ENCODE measurements at regions not wholly inside any gene's neighbourhood (a gene's known extent, or its start where the extent isn't known, plus 50 kb on each side); places are given as distances from the start of the nearest gene placed in this dataset.

DNA sequence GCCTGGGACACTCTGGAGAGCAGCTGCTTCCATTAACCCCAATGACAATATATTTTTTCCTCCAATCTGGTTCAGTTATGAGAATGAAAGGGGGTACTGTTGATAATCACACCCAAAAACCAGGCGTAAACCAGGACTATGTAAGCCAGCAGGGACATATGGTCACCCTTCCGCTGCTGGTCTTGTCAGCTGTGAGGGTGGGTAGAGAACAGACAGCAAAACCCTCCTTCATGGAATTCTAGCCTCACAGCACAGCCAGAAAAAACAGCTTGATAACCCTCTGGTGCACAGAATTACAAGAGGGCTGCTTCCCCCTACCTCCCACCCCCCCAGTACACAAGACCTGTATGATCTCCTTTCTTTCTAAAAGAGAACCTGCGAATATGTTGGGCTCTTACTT lies 368.8 kb upstream of the ZMIZ1 start:
- no peak for DNase-seq

DNA sequence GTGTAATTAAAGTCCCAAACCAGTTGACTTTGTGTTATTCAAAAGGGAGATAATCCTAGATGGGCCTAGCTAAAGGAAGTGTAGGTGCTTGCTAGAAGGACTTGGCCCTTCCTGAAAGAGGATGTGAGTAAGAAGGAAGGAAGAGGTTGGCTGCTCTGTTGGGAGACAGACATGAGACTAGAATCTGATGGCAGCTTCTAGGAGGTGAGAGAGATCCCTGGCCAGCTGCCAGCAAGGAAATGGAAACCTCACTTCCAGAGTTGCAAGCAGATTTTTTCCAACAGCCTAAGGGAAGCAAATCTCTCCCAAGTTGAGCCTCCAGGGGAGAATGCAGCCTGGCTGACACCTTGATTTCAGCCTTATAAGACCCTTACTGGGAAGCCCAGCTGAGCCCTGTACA lies 368.4 kb upstream of the ZMIZ1 start:
- DNase-seq, result no peak

GRCh38 chr10:78700816-78701520 lies 367.8 kb upstream of the ZMIZ1 start:
- DNase-seq, result no peak

GRCh38 chr10:78702186-78702585 lies 366.6 kb upstream of the ZMIZ1 start:
- no peak for DNase-seq

- no peak for DNase-seq
Observed at GRCh38 chr10:78702876-78703275, 365.9 kb upstream of the ZMIZ1 start.

GRCh38 chr10:78703593-78703992 lies 365.2 kb upstream of the ZMIZ1 start:
- DNase-seq, result no peak

DNA sequence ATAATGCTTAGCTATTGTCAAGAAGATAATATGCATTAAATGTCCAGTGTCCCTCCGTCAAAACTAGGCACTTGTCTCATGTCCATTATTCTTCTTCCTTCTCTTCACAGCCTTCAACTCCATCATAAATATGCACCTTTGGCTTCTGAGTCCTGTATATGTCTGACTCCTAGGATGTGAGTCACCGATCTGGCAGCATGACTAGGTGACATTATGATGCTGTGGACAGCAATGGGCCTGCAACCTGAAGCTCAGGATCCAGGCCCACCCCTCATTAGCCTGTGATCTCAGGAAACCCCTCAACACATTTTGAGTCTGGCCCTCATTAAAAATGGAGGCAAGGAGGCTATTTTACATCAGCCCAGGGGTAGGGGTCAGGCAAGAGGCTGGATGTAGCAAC lies 362.5 kb upstream of the ZMIZ1 start:
- DNase-seq, result no peak

DNA sequence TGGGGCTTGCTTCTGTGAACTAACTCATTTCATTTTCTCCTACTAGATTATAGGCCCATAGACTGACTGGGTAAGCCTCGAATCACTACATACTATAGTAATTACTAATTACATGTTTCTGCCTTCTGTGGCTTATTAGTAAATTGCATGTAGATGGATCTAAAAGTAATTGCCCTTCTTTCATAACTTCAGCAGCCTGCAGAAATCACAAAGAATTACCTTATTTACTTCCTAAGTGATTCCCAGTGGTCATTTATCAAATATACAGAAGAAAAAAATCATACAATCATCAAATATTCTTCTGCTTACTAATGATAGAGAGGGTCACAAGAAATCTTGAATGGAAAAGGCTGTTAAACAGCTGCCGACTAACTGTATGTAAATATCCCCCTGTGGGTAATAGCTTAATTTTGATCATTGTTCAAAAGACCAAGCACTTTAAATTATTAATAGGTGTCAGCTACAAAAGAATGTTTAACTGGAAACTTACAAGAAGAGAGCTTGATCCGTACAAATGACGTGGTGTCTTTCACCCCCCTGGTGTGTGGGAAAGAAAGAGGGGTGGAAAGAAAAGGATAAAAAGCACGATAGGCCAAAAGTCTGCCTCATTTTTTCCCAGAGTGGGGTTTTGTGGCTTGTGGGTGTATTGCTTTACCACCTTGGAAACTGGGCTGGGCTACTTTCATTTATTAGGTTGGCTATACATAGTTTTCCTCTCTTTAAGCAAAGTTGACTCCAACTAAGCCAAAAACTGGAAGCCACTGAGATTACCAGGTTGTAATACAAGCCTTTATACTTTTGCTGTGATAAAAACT lies 361.8 kb upstream of the ZMIZ1 start:
- no peak for DNase-seq

DNA sequence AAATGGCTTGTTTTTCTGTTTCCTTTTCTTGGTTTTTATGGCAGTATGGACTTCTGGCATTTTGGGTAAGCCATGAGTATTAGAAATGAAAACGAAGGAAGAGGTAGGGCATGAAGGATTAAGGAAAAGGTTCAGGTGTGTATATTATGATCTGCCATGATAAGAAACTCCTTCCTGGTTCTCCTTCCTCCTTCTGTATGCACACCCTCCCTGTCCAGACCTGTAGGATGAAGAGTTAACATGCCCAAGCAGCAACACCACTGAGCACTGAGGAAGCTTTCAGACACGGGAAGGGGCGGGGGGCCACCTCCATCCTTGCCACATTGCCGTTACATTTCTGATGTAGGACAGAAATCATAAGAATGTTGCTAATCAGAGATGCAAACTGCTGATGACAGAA lies 361.0 kb upstream of the ZMIZ1 start:
- no peak for DNase-seq

GRCh38 chr10:78712147-78712546 lies 356.6 kb upstream of the ZMIZ1 start:
- no peak for DNase-seq

GRCh38 chr10:78713659-78714058 lies 355.1 kb upstream of the ZMIZ1 start:
- DNase-seq, result no peak

GRCh38 chr10:78714225-78714624 lies 354.5 kb upstream of the ZMIZ1 start:
- no peak for DNase-seq

DNA sequence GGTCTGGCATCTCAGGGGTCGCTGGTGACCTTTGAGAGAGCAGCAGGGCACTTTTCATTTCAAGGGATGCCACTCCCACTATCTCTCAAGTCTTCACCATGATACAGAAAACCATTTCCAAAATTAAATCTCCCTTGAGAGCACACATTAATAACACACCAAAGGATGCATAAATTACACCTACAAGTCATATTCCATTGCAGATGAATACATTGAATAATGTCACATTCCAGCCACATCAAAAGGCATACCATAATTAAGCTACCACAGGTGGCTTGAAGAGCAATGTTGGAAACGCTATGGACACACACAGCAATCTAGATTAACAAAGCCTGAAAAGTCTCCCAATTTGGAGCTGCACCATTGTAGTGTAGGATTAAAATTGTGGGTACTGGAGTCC lies 353.3 kb upstream of the ZMIZ1 start:
- DNase-seq, result no peak

GRCh38 chr10:78716043-78716660 lies 352.6 kb upstream of the ZMIZ1 start:
- DNase-seq, result no peak

GRCh38 chr10:78717200-78717599 lies 351.6 kb upstream of the ZMIZ1 start:
- DNase-seq, result no peak

GRCh38 chr10:78718032-78718572 lies 350.7 kb upstream of the ZMIZ1 start:
- no peak for DNase-seq

DNA sequence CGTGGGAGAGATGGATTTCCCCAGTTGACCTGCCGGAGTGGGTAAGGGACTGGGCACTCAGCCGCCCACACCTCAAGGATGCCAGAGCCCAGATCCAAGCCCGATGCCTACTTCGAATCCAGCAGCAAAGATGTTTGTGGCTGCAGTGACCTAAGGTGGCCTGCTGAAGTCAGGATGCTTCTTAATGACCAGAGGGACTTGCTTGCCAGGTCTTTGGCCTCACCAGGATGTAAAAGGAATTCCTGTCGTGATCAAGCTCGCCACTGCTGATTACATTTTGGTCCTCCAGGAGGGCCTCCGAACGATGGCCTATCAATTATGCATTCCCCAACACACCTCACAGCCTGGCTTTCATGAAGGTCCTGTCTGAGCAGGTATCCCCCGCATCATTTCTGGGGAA lies 349.5 kb upstream of the ZMIZ1 start:
- DNase-seq, result no peak

DNA sequence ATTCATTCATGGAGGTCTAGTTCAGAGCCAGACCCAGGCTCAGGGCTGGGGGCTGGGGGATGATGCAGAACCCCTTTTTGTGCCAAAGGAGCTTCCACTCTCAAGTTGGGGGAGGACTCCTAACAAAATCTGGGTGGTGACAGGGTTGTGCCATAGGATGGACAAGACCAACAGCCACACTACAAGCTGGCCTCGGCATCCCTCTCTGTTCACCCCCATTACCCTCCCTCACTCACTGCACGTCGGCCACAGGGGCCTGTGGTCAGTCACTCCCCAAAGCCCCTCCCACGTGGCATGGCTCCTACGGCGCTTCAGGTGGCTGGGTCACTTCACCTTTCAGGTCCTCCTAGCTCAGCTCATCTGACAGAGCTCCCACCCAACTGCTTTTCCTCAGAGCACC lies 348.7 kb upstream of the ZMIZ1 start:
- DNase-seq, result no peak

- DNase-seq, result no peak
Observed at GRCh38 chr10:78721231-78721630, 347.5 kb upstream of the ZMIZ1 start.

GRCh38 chr10:78724846-78725245 lies 343.9 kb upstream of the ZMIZ1 start:
- DNase-seq, result no peak

DNA sequence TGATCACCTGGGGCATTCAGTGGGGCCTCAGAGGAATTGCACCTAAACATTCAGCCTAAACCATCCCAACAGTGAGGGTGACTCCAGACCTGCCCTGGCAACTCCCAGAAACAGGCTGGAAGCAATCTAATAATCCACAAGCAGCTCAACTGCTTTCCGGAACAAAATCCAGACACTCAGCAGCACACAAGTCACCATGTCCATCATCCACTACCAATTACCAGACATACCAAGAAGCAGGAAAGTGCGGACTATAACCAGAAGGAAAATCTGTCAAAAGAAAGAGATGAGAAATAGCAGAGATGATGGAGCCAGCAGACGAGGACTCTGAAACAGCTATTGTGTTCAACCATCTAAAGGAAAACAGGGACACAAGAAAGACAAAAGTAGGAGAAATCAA lies 342.6 kb upstream of the ZMIZ1 start:
- no peak for DNase-seq

DNA sequence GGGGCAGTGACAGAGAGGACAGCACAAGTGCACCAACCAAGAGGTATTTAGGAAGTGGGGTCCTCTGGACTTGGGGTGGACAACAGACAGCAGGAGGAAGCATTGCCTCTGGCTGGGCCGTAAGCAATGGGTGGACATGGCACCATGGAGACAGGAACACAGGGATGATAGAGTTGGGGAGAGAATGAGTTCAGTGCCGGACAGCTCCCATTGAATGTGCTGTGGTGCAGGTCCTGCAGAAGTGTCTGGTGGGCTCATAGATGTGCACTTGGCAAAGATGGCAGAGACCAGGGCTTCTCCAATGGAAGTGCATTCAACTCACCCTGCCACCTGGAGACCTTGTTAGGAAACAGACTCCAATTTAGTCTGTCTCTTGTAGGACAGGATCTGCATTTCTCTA lies 341.5 kb upstream of the ZMIZ1 start:
- DNase-seq, result no peak

GRCh38 chr10:78727728-78728127 lies 341.0 kb upstream of the ZMIZ1 start:
- no peak for DNase-seq

- DNase-seq, result no peak
Observed at GRCh38 chr10:78728176-78728575, 340.6 kb upstream of the ZMIZ1 start.
